ENCODE measurements at regions not wholly inside any gene's neighbourhood (a gene's known extent, or its start where the extent isn't known, plus 50 kb on each side); places are given as distances from the start of the nearest gene placed in this dataset.

- Histone ChIP-seq H3K9me2 (replicated peaks; ENCODE audit: low read depth, low read length) (no peaks in the 10 kb centered on the region), H3K9me3 (ENCODE audit: insufficient read depth, low read depth, low read length) (no peaks in the 10 kb centered on the region), H3K27me3 (ENCODE audit: insufficient read depth, low read length, poor library complexity, severe bottlenecking) (no peaks in the 10 kb centered on the region), H3K4me1 (ENCODE audit: insufficient read depth, low read length, poor library complexity, severe bottlenecking) (no peaks in the 10 kb centered on the region), H3K79me2 (ENCODE audit: insufficient read depth, low read length) (no peaks in the 10 kb centered on the region), H3K4me3 (ENCODE audit: low read length, poor library complexity, severe bottlenecking) (no peak overlapping the region), H4K20me1 (ENCODE audit: insufficient read depth, low read length, poor library complexity, severe bottlenecking) (no peaks in the 10 kb centered on the region), H3K4me2 (ENCODE audit: low read depth, low read length, poor library complexity, severe bottlenecking) (no peak overlapping the region), H3K36me3 (ENCODE audit: insufficient read depth, low read length) (no peaks in the 10 kb centered on the region), H3F3A (ENCODE audit: low read depth) (no peaks in the 10 kb centered on the region), H3K9ac (ENCODE audit: low read depth, low read length, poor library complexity, severe bottlenecking) (no peak overlapping the region), H2AFZ (ENCODE audit: low read length) (no peak overlapping the region; the same call in 1 of the 2 replicates)
- TF ChIP-seq CTCF (conservative IDR thresholded peaks at IDR 0.05; ENCODE audit: low read length) (no peak), EZH2phosphoT487 (IDR thresholded peaks at IDR 0.05; ENCODE audit: borderline replicate concordance) (no peak)
Observed at GRCh38 chr13:78972561-78972960, 313.6 kb upstream of the OBI1 start.

- H3K4me3 ChIP-seq (ENCODE audit: low read length, poor library complexity, severe bottlenecking): no peak overlapping the region
- no peaks in the 10 kb centered on the region for H3K9me3 ChIP-seq (ENCODE audit: insufficient read depth, low read depth, low read length)
Observed at GRCh38 chr13:78971355-78972025, 312.5 kb upstream of the OBI1 start.

DNA sequence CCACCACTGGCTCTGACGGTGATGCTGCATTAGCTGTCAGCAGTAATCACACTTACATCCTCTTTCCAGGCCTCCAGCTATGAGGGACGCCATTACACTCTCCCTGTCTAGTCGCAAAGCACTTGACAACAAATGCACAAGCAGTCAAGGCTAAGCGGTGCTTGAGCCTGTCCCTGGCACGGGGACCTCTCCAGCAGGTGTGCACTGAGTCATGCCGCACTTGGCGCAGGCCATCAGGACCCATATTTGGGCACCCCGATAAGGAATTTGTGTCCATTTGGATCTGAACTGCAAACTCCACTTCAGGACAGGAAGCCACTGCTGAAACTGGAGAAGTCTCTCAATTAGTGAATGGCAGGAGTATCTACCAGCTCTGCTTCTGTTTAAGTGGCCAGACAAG lies 301.9 kb upstream of the OBI1 start:
- no peaks in the 10 kb centered on the region for H3F3A ChIP-seq (ENCODE audit: low read depth)
- no peaks in the 10 kb centered on the region for H3K9me3 ChIP-seq (ENCODE audit: insufficient read depth, low read depth, low read length)
- no peaks in the 10 kb centered on the region for H3K9me2 ChIP-seq (replicated peaks; ENCODE audit: low read depth, low read length)
- no peaks in the 10 kb centered on the region for H3K27me3 ChIP-seq (ENCODE audit: insufficient read depth, low read length, poor library complexity, severe bottlenecking)
- H2AFZ ChIP-seq (ENCODE audit: low read length): no peak overlapping the region
- H3K4me3 ChIP-seq (ENCODE audit: low read length, poor library complexity, severe bottlenecking): no peak overlapping the region
- H3K36me3 ChIP-seq (ENCODE audit: insufficient read depth, low read length): no peaks in the 10 kb centered on the region
- no peak overlapping the region for H3K4me2 ChIP-seq (ENCODE audit: low read depth, low read length, poor library complexity, severe bottlenecking)
- H3K79me2 ChIP-seq (ENCODE audit: insufficient read depth, low read length): no peaks in the 10 kb centered on the region
- no peaks in the 10 kb centered on the region for H3K4me1 ChIP-seq (ENCODE audit: insufficient read depth, low read length, poor library complexity, severe bottlenecking)
- no peak overlapping the region for H3K9ac ChIP-seq (ENCODE audit: low read depth, low read length, poor library complexity, severe bottlenecking)
- no peaks in the 10 kb centered on the region for H4K20me1 ChIP-seq (ENCODE audit: insufficient read depth, low read length, poor library complexity, severe bottlenecking)
- TF ChIP-seq CTCF (conservative IDR thresholded peaks at IDR 0.05; ENCODE audit: low read length) (no peak), EZH2phosphoT487 (IDR thresholded peaks at IDR 0.05; ENCODE audit: borderline replicate concordance) (no peak)

More at GRCh38 chr13:78971355-78972025, 312.5 kb upstream of the OBI1 start:
- no peak overlapping the region for H2AFZ ChIP-seq (ENCODE audit: low read length)
- H3K36me3 ChIP-seq (ENCODE audit: insufficient read depth, low read length): no peaks in the 10 kb centered on the region
- H3K9ac ChIP-seq (ENCODE audit: low read depth, low read length, poor library complexity, severe bottlenecking): no peak overlapping the region
- no peaks in the 10 kb centered on the region for H3K4me1 ChIP-seq (ENCODE audit: insufficient read depth, low read length, poor library complexity, severe bottlenecking)
- no peaks in the 10 kb centered on the region for H3K27me3 ChIP-seq (ENCODE audit: insufficient read depth, low read length, poor library complexity, severe bottlenecking)
- H3K9me2 ChIP-seq (replicated peaks; ENCODE audit: low read depth, low read length): no peaks in the 10 kb centered on the region
- no peaks in the 10 kb centered on the region for H3F3A ChIP-seq (ENCODE audit: low read depth)
- no peaks in the 10 kb centered on the region for H3K79me2 ChIP-seq (ENCODE audit: insufficient read depth, low read length)
- no peaks in the 10 kb centered on the region for H4K20me1 ChIP-seq (ENCODE audit: insufficient read depth, low read length, poor library complexity, severe bottlenecking)
- TF ChIP-seq CTCF (conservative IDR thresholded peaks at IDR 0.05; ENCODE audit: low read length): no peak
- TF ChIP-seq EZH2phosphoT487 (IDR thresholded peaks at IDR 0.05; ENCODE audit: borderline replicate concordance): no peak
- H3K4me2 ChIP-seq (ENCODE audit: low read depth, low read length, poor library complexity, severe bottlenecking): no peak overlapping the region
